Stomach (tissue), 4 donors: ENCODE measurements at regions not wholly inside any gene's neighbourhood (a gene's known extent, or its start where the extent isn't known, plus 50 kb on each side); places are given as distances from the start of the nearest gene placed in this dataset.

ENCODE experiments used
- CTCF ChIP-seq, 7 experiments: fragments of 450-650 bp in 4 of 7; fragments of 200-600 bp in 3 of 7; sonication (generic) in 3 of 7; IDR thresholded peaks; one replicate each; pipeline ENCODE4 v1.5.1; 2016 to 2019; ENCODE audit warnings: antibody characterized with exemption in 7 of 7, control low read depth in 2 of 7, mild to moderate bottlenecking in 1 of 7
- EP300 ChIP-seq: sonication (generic); formaldehyde crosslinking; IDR thresholded peaks from one replicate; pipeline ENCODE4 v1.6.1; 2017; ENCODE audit warnings: antibody characterized with exemption
- POLR2AphosphoS5 ChIP-seq, 3 donors: sonication (generic); formaldehyde crosslinking; IDR thresholded peaks; one replicate each; pipeline ENCODE4 v1.6.1; 2016; ENCODE audit warnings: antibody characterized with exemption in 3 of 3

GRCh38 chrX:142593361-142593862, 388.3 kb upstream of the MAGEC2 start:
- no peak for TF ChIP-seq EP300
- TF ChIP-seq CTCF (IDR thresholded peaks at IDR 0.05), result no peak
- no peak for TF ChIP-seq POLR2AphosphoS5 (IDR thresholded peaks at IDR 0.05)
